Testis (tissue), 2 donors: ENCODE measurements at regions not wholly inside any gene's neighbourhood (a gene's known extent, or its start where the extent isn't known, plus 50 kb on each side); places are given as distances from the start of the nearest gene placed in this dataset.

Source experiments
- DNase-seq: peaks from one replicate; pipeline ENCODE4 v3.0.0-alpha.2; 2019
- H3K27ac ChIP-seq, 2 donors: fragments of 200-600 bp; sonication (generic); one replicate each; pipeline ENCODE4 v1.5.1; 2019
- H3K27me3 ChIP-seq: fragments of 200-600 bp; sonication (generic); one replicate; pipeline ENCODE4 v1.5.1; 2019
- H3K36me3 ChIP-seq: fragments of 200-600 bp; sonication (generic); one replicate; pipeline ENCODE4 v1.5.1; 2017; ENCODE audit warnings: low read depth; ENCODE audit errors: missing control alignments
- H3K4me1 ChIP-seq: fragments of 200-600 bp; sonication (generic); one replicate; pipeline ENCODE4 v1.5.1; 2019
- H3K4me3 ChIP-seq, 2 donors: fragments of 200-600 bp; sonication (generic); one replicate each; pipeline ENCODE4 v1.5.1; 2017 to 2019
- H3K9me3 ChIP-seq: fragments of 200-600 bp; sonication (generic); one replicate; pipeline ENCODE4 v1.5.1; 2017
- POLR2A ChIP-seq: fragments of 450-650 bp; IDR thresholded peaks from one replicate; pipeline ENCODE4 v1.6.1; 2017; ENCODE audit warnings: antibody characterized with exemption, mild to moderate bottlenecking, moderate library complexity
- WGBS, 2 donors: methylation state at CpG; one replicate each; pipeline ENCODE4 v1.1.5; 2018; 5-methylcytosine and 5-hydroxymethylcytosine counted together
- intact Hi-C: fragments of 100-400 bp; cut with DNase I; formaldehyde crosslinking; loops from one replicate; pipeline ENCODE4 v1.15.1; 2023; ENCODE audit warnings: low total_unique reads
- TF ChIP-seq, protein P1 (sequence below), 3 experiments: fragments of 450-650 bp in 2 of 3; fragments of 200-600 bp in 1 of 3; sonication (generic) in 1 of 3; IDR thresholded peaks; one replicate each; pipeline ENCODE4 v1.5.1; 2016 to 2019; ENCODE audit warnings: antibody characterized with exemption in 3 of 3, mild to moderate bottlenecking in 2 of 3, moderate library complexity in 1 of 3

DNA sequence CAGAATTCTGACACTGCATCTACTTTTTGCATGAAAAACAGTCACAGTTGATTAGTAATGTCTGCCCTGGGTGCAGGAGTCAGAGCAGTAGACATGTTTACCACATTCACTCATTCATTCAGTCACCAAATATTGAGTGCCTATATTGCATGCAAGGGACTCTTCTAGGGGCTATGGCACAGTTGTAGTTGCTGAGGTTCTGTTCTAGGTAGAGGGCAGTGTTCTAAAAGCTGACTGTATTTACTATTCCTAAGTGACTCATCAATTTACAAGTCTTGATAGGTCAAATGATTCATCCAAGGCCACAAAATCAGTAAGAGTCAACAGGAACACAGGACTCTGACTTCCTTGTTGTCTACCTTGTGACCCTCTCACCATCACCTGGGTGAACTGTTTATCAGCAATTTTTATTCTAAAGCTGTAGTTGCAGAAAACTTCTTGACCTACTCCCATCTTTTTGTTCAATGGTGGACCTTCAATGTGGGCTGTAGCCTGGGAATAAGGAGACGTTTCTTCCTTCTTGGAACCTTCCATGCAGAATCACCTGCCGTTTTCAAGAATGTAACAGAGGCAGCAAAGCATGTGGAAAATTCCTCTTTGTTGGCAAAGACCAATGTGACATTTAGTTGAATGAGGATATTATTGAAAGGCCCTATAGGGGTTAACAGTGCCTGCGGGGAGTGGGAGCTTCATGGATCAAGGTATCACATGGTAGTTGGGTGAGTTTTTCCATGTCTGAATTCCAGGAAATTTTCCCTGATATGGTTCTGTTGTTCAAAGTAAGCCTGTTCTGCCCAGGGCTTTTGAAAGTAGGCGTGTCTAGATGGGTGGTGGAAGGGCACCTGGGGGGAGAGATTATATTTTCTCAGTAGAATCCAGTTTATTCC lies 223.2 kb downstream of the KTN1 start:
- Histone ChIP-seq H3K4me1 (peaks cover 33% of the 10 kb centered on the region), H3K27ac (no peak overlapping the region), H3K4me3 (no peak overlapping the region), H3K9me3 (no peaks in the 10 kb centered on the region), H3K36me3 (no peaks in the 10 kb centered on the region), H3K27me3 (no peaks in the 10 kb centered on the region)
- intact Hi-C loops = no loop called here
- TF ChIP-seq, protein P1, sequence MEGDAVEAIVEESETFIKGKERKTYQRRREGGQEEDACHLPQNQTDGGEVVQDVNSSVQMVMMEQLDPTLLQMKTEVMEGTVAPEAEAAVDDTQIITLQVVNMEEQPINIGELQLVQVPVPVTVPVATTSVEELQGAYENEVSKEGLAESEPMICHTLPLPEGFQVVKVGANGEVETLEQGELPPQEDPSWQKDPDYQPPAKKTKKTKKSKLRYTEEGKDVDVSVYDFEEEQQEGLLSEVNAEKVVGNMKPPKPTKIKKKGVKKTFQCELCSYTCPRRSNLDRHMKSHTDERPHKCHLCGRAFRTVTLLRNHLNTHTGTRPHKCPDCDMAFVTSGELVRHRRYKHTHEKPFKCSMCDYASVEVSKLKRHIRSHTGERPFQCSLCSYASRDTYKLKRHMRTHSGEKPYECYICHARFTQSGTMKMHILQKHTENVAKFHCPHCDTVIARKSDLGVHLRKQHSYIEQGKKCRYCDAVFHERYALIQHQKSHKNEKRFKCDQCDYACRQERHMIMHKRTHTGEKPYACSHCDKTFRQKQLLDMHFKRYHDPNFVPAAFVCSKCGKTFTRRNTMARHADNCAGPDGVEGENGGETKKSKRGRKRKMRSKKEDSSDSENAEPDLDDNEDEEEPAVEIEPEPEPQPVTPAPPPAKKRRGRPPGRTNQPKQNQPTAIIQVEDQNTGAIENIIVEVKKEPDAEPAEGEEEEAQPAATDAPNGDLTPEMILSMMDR (IDR thresholded peaks at IDR 0.05) = no peak
- no peak for TF ChIP-seq POLR2A
- DNase-seq = no peak
- WGBS, 2 donors = 92 to 94% methylated on average over 4 of the region's 4 CpGs

DNA sequence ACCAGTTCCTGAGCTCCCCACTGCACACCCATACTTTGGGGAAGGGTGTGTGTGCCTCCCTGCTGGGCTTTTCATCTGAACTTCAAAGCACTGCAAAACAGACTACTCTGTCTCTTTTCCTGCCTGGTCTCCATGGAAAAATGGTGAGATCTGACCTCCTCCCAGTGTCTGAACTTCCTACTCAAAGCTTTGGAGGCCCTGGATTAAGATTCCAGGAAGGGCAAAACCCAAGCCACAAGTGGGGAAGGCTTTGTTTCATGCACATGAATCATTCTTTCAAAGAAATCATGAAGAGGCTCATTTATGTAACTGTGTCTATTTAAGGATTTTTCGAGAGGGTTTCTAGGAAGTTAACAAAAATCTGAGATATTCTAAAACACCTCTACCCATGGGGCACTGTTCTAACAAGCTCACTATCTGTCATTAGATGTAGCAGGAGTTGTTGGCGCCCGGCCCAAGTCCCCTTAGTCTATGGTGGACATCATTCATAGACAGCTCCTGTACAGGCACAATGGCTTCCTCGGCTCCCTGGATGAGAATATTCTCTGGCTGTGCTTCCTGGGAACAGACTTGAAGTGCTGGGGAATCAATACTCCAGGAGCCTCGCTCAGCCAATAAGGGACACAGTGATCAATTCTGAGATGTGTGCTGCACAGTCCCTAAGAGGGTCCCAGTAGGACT lies 224.0 kb downstream of the KTN1 start:
- 90 to 93% methylated on average over 5 of the region's 5 CpGs for WGBS, 2 donors
- no peak for DNase-seq
- H3K36me3 ChIP-seq = no peaks in the 10 kb centered on the region
- no peak overlapping the region for H3K27ac ChIP-seq
- intact Hi-C loops = no loop called here
- TF ChIP-seq POLR2A = no peak
- TF ChIP-seq, protein P1 (IDR thresholded peaks at IDR 0.05) = no peak
- peaks cover 33% of the 10 kb centered on the region for H3K4me1 ChIP-seq
- no peaks in the 10 kb centered on the region for H3K9me3 ChIP-seq
- H3K4me3 ChIP-seq = no peak overlapping the region
- no peaks in the 10 kb centered on the region for H3K27me3 ChIP-seq

DNA sequence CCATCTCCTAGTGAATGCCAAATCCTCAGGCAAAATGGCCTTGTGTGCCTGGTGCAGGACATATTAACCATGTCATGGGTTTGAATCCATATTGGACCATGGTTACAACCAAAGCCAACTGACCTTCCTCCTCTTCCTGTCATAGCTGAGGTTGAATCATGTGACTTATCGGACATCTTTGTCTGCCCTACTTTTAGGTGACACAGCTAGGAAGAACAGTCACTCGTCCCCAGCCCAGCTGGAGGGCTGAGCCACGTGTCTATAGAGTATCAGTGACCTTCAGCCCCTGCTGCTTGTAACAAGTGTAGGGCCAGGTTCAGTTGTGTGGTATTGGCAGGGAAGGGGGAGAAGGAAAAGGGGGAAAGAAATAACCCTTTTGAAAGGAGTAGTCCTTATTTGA lies 225.2 kb downstream of the KTN1 start:
- Histone ChIP-seq H3K4me3 (no peak overlapping the region), H3K27ac (peak overlapping the region; percentile 36 to 51), H3K4me1 (peaks cover 26% of the 10 kb centered on the region), H3K9me3 (no peaks in the 10 kb centered on the region), H3K36me3 (no peaks in the 10 kb centered on the region), H3K27me3 (no peaks in the 10 kb centered on the region)
- peak; percentile 44 for DNase-seq
- intact Hi-C loops = no loop called here
- 58 to 96% methylated on average over 3 of the region's 3 CpGs for whole genome bisulfite sequencing, 2 donors
- TF ChIP-seq, protein P1 (IDR thresholded peaks at IDR 0.05) = no peak
- TF ChIP-seq POLR2A = no peak

GRCh38 chr14:55807053-55807880 lies 227.3 kb downstream of the KTN1 start:
- WGBS, 2 donors = 25% methylated on average over 14 to 17 of the region's 17 CpGs
- H3K27ac ChIP-seq = peak overlapping the region; percentile 70 to 80

DNA sequence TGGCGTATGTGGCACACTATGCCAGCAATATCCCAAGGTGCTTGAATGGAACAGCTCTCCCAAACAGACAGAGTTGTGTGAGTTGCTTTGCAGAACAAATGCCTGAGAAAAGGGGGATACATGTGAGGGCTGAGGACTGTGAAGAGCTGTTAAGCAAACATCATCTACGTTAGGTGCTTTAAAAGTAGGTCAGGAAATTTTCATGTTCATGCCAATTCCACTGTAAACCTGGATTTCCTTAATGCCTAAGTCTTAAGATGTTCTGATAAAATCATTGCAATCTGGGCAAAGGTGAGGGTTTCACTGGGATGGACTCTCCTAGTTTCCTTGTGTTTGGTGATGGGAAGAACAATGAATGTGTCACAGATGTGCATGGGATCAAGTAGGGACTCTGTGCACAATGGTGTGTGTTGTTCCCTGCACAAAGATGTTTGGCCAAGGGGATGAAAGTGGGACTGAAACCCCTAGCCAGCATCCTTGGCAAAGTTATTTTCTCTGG lies 227.9 kb downstream of the KTN1 start:
- Histone ChIP-seq H3K4me1 (peaks cover 26% of the 10 kb centered on the region), H3K27ac (peak overlapping the region; percentile 52 to 76), H3K36me3 (no peaks in the 10 kb centered on the region), H3K9me3 (no peaks in the 10 kb centered on the region), H3K4me3 (no peak overlapping the region), H3K27me3 (no peaks in the 10 kb centered on the region)
- 75 to 88% methylated on average over 2 of the region's 2 CpGs for WGBS, 2 donors
- DNase-seq = no peak
- intact Hi-C loops = no loop called here
- no peak for TF ChIP-seq POLR2A
- TF ChIP-seq, protein P1 (IDR thresholded peaks at IDR 0.05) = no peak

More at GRCh38 chr14:55807053-55807880, 227.3 kb downstream of the KTN1 start:
- H3K4me3 ChIP-seq = no peak overlapping the region
- peaks cover 26% of the 10 kb centered on the region for H3K4me1 ChIP-seq
- TF ChIP-seq POLR2A = no peak
- no peaks in the 10 kb centered on the region for H3K27me3 ChIP-seq
- DNase-seq = peak; percentile 98
- no peaks in the 10 kb centered on the region for H3K36me3 ChIP-seq
- intact Hi-C loops = no loop called here
- H3K9me3 ChIP-seq = no peaks in the 10 kb centered on the region
